HEK293 (cell line): ENCODE measurements at regions not wholly inside any gene's neighbourhood (a gene's known extent, or its start where the extent isn't known, plus 50 kb on each side); places are given as distances from the start of the nearest gene placed in this dataset.

ENCODE experiments used
- CTCF ChIP-seq: fragments of 450-650 bp; formaldehyde crosslinking; IDR thresholded peaks from 2 replicates; pipeline ENCODE4 v1.5.1; 2016; ENCODE audit warnings: missing biosample characterization, missing genetic modification characterization
- PRDM1 ChIP-seq: fragments of 450-650 bp; formaldehyde crosslinking; IDR thresholded peaks from 2 replicates; pipeline ENCODE4; 2016; ENCODE audit warnings: missing biosample characterization, missing genetic modification characterization
- ZBTB7A ChIP-seq: fragments of 450-650 bp; formaldehyde crosslinking; IDR thresholded peaks from 2 replicates; pipeline ENCODE4 v1.5.1; 2016; ENCODE audit warnings: low read depth, missing biosample characterization, missing genetic modification characterization
- ZFP41 ChIP-seq: fragments of 450-650 bp; formaldehyde crosslinking; IDR thresholded peaks from 2 replicates; pipeline ENCODE4 v1.5.1; 2016; ENCODE audit warnings: missing biosample characterization, missing genetic modification characterization, borderline replicate concordance
- ZNF391 ChIP-seq: fragments of 450-650 bp; formaldehyde crosslinking; IDR thresholded peaks from 2 replicates; pipeline ENCODE4 v1.5.1; 2016; ENCODE audit warnings: low read depth, missing biosample characterization, missing genetic modification characterization, borderline replicate concordance
- ZNF398 ChIP-seq: fragments of 450-650 bp; formaldehyde crosslinking; IDR thresholded peaks from 2 replicates; pipeline ENCODE4 v1.5.1; 2017; ENCODE audit warnings: missing biosample characterization, missing genetic modification characterization
- ZSCAN16 ChIP-seq: fragments of 450-650 bp; formaldehyde crosslinking; IDR thresholded peaks from 2 replicates; pipeline ENCODE4 v1.5.1; 2016; ENCODE audit warnings: missing biosample characterization, missing genetic modification characterization
- TF ChIP-seq, protein P1 (sequence below): IDR thresholded peaks from 2 replicates; pipeline ENCODE4 v1.6.1; 2011; ENCODE audit warnings: mild to moderate bottlenecking, low read depth, low read length, borderline replicate concordance
- TF ChIP-seq, protein P2 (sequence below): fragments of 450-650 bp; formaldehyde crosslinking; optimal IDR thresholded peaks from 2 replicates; pipeline ENCODE3; 2016; ENCODE audit warnings: missing biosample characterization, mild to moderate bottlenecking, missing genetic modification characterization

GRCh38 chr7:149586646-149587645 lies 89.3 kb upstream of the ZNF746 start:
- TF ChIP-seq, protein P1, sequence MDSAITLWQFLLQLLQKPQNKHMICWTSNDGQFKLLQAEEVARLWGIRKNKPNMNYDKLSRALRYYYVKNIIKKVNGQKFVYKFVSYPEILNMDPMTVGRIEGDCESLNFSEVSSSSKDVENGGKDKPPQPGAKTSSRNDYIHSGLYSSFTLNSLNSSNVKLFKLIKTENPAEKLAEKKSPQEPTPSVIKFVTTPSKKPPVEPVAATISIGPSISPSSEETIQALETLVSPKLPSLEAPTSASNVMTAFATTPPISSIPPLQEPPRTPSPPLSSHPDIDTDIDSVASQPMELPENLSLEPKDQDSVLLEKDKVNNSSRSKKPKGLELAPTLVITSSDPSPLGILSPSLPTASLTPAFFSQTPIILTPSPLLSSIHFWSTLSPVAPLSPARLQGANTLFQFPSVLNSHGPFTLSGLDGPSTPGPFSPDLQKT = no peak
- TF ChIP-seq CTCF (tag by site-specific recombination) = no peak
- no peak for TF ChIP-seq ZFP41
- no peak for TF ChIP-seq ZSCAN16 (tag by site-specific recombination)
- TF ChIP-seq PRDM1 (tag by site-specific recombination) = no peak
- TF ChIP-seq ZNF398 (tag by site-specific recombination) = no peak
- TF ChIP-seq, protein P2, sequence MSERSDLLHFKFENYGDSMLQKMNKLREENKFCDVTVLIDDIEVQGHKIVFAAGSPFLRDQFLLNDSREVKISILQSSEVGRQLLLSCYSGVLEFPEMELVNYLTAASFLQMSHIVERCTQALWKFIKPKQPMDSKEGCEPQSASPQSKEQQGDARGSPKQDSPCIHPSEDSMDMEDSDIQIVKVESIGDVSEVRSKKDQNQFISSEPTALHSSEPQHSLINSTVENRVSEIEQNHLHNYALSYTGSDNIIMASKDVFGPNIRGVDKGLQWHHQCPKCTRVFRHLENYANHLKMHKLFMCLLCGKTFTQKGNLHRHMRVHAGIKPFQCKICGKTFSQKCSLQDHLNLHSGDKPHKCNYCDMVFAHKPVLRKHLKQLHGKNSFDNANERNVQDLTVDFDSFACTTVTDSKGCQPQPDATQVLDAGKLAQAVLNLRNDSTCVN = no peak
- no peak for TF ChIP-seq ZNF391 (tag by site-specific recombination)
- no peak for TF ChIP-seq ZBTB7A
